H54 (cell line): ENCODE measurements at regions not wholly inside any gene's neighbourhood (a gene's known extent, or its start where the extent isn't known, plus 50 kb on each side); places are given as distances from the start of the nearest gene placed in this dataset.

Experiments used
- DNase-seq: peaks from one replicate; pipeline ENCODE4 v3.0.0; 2011; ENCODE audit warnings: low spot score, mixed read lengths; ENCODE audit not compliant: insufficient read length
- FAIRE-seq: peaks from 3 replicates; lab custom pipeline; 2011; peaks lifted over from hg19 to GRCh38; lab: Jason Lieb, UNC
- POLR2A ChIP-seq: IDR thresholded peaks from 2 replicates; pipeline ENCODE4 v1.6.1; 2011; ENCODE audit warnings: low read depth, mild to moderate bottlenecking, low read length

GRCh38 chr2:67716895-67717396 is 319.8 kb downstream of the ETAA1 start:
- FAIRE-seq = no peak
- no peak for TF ChIP-seq POLR2A

DNA sequence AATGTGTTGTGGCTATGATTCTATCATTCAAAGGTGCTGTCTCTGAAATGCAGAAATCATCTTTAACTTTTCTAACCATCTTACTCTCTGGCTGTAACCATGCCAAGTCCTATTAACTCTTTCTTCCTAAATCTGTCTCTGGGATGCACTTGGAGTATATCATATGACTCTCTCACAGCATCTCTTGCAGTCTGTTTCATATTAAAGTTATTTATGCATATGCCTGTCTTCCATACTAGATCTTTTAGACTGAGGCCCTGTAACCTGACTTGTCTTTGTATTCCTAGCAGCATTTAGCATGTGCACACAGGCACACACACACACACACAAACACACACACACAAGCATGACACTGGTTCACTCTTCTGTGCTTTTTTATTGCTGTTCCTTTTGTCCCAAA is 320.6 kb downstream of the ETAA1 start:
- FAIRE-seq = no peak
- no peak for TF ChIP-seq POLR2A

More at GRCh38 chr2:67716895-67717396, 319.8 kb downstream of the ETAA1 start:
- no peak for DNase-seq

GRCh38 chr2:67719351-67719750 is 322.2 kb downstream of the ETAA1 start:
- no peak for TF ChIP-seq POLR2A
- no peak for DNase-seq
- no peak for FAIRE-seq

More for the DNA sequence above, 320.6 kb downstream of the ETAA1 start:
- DNase-seq = no peak

DNA sequence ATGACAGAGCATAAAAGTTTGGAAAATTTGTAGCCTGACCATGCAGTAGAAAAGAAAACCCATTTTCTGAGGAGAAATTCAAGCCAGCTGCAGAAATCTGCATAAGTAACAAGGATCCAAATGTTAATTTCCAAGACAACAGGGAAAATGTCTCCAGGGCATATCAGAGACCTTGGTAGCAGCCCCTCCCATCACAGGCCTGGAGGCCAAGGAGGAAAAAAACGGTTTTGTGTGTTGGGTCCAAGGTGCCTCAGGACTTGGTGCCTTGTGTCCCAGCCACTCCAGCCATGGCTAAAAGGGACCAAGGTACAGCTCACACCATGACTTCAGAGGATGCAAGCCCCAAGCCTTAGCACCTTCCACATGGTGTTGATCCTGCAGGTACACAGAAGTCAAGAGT is 324.4 kb downstream of the ETAA1 start:
- FAIRE-seq (no peak), DNase-seq (no peak)
- TF ChIP-seq POLR2A = no peak

DNA sequence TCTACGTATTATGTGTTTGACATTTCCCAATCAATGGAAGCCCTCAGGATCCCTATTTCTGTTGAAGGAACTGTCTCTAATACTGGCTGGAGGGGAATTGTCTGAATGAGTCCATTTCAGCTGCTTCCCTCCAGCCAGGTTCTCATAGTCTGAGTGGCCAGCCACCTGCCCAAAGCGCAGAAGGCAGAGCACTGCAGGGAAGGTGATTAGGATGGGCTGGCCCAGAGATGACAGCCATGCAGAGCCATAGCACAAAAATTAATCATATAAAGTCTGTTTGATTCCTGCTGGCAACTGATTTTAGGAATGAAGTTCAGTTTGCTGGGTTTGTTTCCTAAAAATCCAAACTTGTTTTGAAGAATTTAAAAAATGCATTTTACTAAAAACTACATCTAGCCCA is 327.1 kb downstream of the ETAA1 start:
- TF ChIP-seq POLR2A = no peak
- DNase-seq (no peak), FAIRE-seq (no peak)

DNA sequence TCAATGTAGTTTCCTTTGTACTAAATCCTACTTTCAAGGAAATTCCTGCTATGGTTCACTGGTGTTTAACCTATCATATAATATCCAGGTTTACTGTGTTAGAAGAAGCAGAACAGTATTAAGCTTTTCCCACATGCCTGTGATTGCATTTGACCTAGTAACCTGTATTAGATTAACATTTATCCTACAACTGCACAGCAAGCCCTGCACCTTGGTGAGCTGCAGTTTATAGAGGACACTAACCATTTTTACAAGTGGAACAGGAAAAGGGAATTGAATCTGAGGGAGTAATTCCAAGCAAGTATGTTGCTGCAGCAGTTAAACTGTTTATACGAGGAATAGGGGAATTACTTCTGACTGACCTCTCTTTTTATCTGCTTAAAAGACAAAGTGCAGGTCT is 328.6 kb downstream of the ETAA1 start:
- FAIRE-seq (no peak), DNase-seq (no peak)
- TF ChIP-seq POLR2A = no peak

DNA sequence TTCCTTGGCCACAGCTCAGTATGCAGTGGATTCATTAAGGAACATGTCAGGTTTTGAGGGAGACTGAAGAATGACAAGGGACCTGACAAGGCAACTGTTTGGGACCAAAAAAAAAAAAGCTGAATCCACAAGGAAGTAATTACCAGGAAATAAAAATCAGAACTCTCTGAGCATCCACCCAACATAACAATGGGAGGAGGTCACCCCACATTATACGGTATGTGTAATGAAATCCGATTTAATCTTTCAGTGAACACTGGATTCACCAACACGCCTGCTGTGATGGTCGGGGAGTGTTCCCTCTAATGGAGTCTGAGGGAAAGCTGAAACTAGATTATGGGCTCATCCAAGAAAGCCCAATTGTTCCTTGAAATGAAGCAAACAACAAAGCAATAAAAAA is 329.3 kb downstream of the ETAA1 start:
- no peak for DNase-seq
- no peak for FAIRE-seq

GRCh38 chr2:67727131-67727530 is 330.0 kb downstream of the ETAA1 start:
- no peak for TF ChIP-seq POLR2A
- FAIRE-seq = no peak

More for the DNA sequence above, 329.3 kb downstream of the ETAA1 start:
- no peak for TF ChIP-seq POLR2A

DNA sequence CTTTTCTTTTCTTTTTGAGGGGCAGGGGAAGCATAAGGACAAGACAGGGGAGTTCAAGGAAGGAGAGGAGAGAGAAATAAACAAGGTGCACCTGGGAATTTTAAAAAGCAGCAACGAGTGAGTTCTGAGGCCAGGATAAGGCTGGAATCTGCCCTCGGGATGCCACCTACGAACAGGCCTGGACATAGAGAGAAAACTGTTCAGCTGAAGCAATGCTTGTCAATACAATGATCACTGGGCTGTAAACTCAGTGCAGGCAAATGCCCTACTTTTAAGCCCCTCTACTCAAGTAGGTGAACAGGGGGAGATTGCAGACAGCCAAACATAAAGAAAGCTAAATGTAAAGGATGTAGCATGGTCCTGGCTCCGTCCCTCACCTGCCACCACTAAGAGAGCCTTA is 330.5 kb downstream of the ETAA1 start:
- TF ChIP-seq POLR2A = no peak

More at GRCh38 chr2:67727131-67727530, 330.0 kb downstream of the ETAA1 start:
- DNase-seq = no peak

GRCh38 chr2:67729474-67729873 is 332.3 kb downstream of the ETAA1 start:
- no peak for TF ChIP-seq POLR2A
- FAIRE-seq = no peak
- no peak for DNase-seq

More for the DNA sequence above, 330.5 kb downstream of the ETAA1 start:
- DNase-seq = no peak
- FAIRE-seq = no peak

GRCh38 chr2:67733517-67733916 is 329.3 kb downstream of the C1D start:
- DNase-seq (peak; percentile 37), FAIRE-seq (no peak)
- no peak for TF ChIP-seq POLR2A

DNA sequence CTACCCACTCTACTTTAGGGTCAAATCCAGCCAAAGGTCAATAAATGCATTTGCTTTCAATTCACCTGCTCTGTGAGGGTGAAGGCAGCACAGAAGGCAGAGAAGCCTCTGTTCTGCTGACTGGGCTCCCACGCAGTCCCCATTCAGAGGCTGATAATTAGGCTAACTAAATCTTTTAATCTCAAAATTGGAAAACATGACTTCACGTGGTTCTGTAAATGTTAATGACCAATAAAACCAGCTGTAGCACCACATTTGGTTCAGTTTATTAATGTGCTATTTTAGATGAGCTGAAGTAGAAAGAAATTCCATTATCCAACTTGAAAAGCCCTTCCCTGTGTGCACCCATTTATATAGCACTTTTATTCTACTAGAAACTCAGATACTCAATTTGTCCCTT is 310.6 kb downstream of the C1D start:
- DNase-seq = no peak
- TF ChIP-seq POLR2A = no peak
- no peak for FAIRE-seq

DNA sequence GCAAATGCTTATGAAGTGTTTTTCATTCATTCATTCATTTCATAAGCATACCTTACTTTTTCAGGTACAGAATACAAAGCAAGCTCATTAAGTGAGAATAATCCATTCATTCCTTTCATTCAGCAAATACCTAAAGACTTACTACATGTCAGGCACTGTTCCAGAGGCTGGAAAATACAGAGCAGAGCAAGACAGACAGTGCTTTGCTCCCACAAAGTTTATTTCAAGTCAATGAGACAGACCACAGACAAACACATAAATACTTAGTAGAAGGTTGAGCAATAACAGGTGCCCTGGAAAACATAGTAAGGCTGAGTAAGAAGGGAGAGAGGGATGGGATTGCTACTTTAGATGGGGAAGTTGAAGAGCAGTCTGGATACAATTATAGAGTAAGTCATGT is 309.8 kb downstream of the C1D start:
- TF ChIP-seq POLR2A = no peak
- DNase-seq (no peak), FAIRE-seq (no peak)

DNA sequence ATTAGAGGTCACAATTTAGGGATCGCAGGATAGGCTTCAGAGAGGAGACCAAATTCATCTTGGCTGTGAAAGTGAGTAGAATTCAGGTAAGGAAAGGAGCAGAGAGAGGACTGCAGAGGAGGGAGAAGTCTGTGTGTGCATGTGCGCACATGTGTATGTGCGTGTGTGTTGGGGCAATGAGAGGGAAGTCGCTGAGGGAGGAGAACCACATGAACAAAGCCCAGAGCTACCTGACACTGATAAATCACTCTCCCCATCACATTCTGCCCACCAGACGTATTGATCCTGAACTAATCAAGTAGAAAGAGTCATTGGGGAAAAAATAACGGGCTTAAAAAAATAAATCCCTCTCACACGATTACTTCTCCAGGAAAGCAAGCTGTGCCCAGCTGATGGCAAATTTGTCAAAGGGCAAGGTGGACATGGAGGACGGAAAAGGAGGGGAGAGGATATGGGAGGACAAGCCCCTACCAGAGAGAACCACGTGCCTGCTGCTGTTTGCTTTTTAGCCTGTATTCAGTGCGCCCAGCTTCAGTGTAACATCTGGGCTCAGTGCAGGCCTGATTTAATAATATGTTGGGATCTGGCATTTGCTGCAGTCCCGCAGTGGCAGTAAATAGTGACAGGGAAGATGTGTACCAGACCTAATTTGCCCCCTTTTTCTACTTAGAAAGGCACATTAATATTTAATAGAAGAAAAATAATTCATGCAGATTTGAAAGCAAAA is 307.5 kb downstream of the C1D start:
- no peak for TF ChIP-seq POLR2A
- no peak for DNase-seq
- FAIRE-seq = no peak

GRCh38 chr2:67760995-67761394 is 301.8 kb downstream of the C1D start:
- no peak for TF ChIP-seq POLR2A
- FAIRE-seq = no peak
- no peak for DNase-seq
